Rectal smooth muscle tissue (tissue), 1 donor: ENCODE measurements at regions not wholly inside any gene's neighbourhood (a gene's known extent, or its start where the extent isn't known, plus 50 kb on each side); places are given as distances from the start of the nearest gene placed in this dataset.

Source experiments
- H3K27ac ChIP-seq: one replicate; pipeline ENCODE4 v1.7.0; 2013; ENCODE audit warnings: low read depth, low read length, inconsistent platforms
- H3K27me3 ChIP-seq: one replicate; pipeline ENCODE4 v1.7.0; 2013; ENCODE audit warnings: low read length; ENCODE audit not compliant: control insufficient read depth, insufficient read depth
- H3K36me3 ChIP-seq: one replicate; pipeline ENCODE4 v1.7.0; 2013; ENCODE audit warnings: low read length; ENCODE audit not compliant: control insufficient read depth, insufficient read depth
- H3K4me1 ChIP-seq: one replicate; pipeline ENCODE4 v1.7.0; 2013; ENCODE audit warnings: low read length; ENCODE audit not compliant: control insufficient read depth, insufficient read depth
- H3K4me3 ChIP-seq: one replicate; pipeline ENCODE4 v1.7.0; 2013; ENCODE audit warnings: low read length
- H3K9ac ChIP-seq: one replicate; pipeline ENCODE4 v1.7.0; 2013; ENCODE audit warnings: low read length

- Histone ChIP-seq H3K9ac (no peak overlapping the region), H3K27me3 (no peaks in the 10 kb centered on the region), H3K36me3 (no peaks in the 10 kb centered on the region), H3K4me3 (no peak overlapping the region), H3K27ac (no peak overlapping the region), H3K4me1 (no peaks in the 10 kb centered on the region)
Observed at GRCh38 chr3:167095976-167096375, 284.1 kb downstream of the ZBBX start.

DNA sequence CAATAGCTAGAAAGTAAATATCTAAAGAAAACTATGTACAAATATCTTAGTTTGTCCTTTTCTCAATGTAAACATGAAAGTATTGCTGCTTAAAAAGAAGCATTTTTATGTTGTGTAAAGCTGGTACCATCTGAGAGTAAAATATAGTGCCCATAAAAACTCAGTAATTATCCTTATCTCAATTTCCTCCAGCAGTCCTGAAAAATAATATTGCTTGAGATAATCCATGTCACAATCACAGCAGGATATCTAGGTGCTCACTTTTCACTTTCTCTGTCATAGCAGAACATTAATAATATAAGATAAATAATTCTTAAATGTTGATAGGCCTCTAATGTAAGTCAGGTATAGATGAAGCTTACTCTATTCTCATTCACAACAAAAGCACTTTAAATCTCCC lies 285.5 kb downstream of the ZBBX start:
- no peak overlapping the region for H3K27ac ChIP-seq
- H3K27me3 ChIP-seq, result no peaks in the 10 kb centered on the region
- H3K36me3 ChIP-seq, result no peaks in the 10 kb centered on the region
- no peaks in the 10 kb centered on the region for H3K4me1 ChIP-seq
- H3K4me3 ChIP-seq, result no peak overlapping the region
- H3K9ac ChIP-seq, result no peak overlapping the region

GRCh38 chr3:167091226-167091625 lies 288.9 kb downstream of the ZBBX start:
- Histone ChIP-seq H3K27me3 (no peaks in the 10 kb centered on the region), H3K27ac (no peak overlapping the region), H3K4me1 (no peaks in the 10 kb centered on the region), H3K36me3 (no peaks in the 10 kb centered on the region), H3K9ac (no peak overlapping the region), H3K4me3 (no peak overlapping the region)

GRCh38 chr3:167084545-167084944 lies 295.6 kb downstream of the ZBBX start:
- Histone ChIP-seq H3K36me3 (no peaks in the 10 kb centered on the region), H3K27me3 (no peaks in the 10 kb centered on the region), H3K27ac (no peak overlapping the region), H3K9ac (no peak overlapping the region), H3K4me1 (no peaks in the 10 kb centered on the region), H3K4me3 (no peak overlapping the region)

- no peak overlapping the region for H3K4me3 ChIP-seq
- H3K36me3 ChIP-seq, result no peaks in the 10 kb centered on the region
- no peak overlapping the region for H3K9ac ChIP-seq
- no peak overlapping the region for H3K27ac ChIP-seq
- H3K4me1 ChIP-seq, result no peaks in the 10 kb centered on the region
- H3K27me3 ChIP-seq, result no peaks in the 10 kb centered on the region
Observed at GRCh38 chr3:167078070-167078622, 302.0 kb downstream of the ZBBX start.

DNA sequence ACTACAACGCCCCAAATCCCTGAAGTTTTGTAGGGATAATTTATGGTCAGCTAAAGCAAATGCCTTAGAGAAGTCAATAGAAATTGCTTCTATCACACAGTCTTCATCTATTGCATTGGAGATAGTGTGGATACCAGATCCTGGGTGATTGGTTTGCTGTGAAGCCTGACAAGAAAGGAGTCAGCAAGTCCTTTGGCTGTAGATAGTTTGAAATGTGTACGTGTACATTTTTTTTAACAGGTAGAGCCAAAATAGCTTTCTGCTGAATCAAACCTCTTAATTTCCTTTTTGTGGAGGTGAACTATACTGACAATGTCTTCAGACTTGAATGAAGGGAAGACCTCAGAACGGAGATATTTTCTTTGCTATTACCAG lies 312.3 kb downstream of the ZBBX start:
- no peak overlapping the region for H3K9ac ChIP-seq
- H3K4me1 ChIP-seq, result no peaks in the 10 kb centered on the region
- no peak overlapping the region for H3K4me3 ChIP-seq
- no peaks in the 10 kb centered on the region for H3K36me3 ChIP-seq
- no peaks in the 10 kb centered on the region for H3K27me3 ChIP-seq
- no peak overlapping the region for H3K27ac ChIP-seq

- no peaks in the 10 kb centered on the region for H3K4me1 ChIP-seq
Observed at GRCh38 chr3:167066977-167067786, 312.9 kb downstream of the ZBBX start.

DNA sequence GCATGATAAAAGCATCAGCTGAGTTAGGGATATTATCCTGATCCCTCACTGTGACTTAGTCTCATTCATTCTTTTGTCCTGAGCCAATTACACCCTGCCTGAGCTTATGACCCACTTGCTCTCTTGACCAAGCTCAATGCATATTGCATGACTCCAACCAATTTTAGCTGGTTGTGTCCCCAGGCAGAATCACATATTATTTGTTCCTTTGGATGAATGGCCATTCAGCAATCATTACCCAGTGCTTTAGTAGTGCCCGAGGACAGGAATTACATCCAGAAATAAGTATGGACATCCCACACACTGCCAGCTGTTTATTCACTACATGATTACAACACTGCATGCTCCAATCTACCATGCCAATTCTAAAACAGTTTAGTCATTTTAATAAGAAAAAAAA lies 322.5 kb downstream of the ZBBX start:
- H3K4me3 ChIP-seq, result no peak overlapping the region
- no peaks in the 10 kb centered on the region for H3K36me3 ChIP-seq
- H3K27me3 ChIP-seq, result no peaks in the 10 kb centered on the region
- H3K4me1 ChIP-seq, result no peaks in the 10 kb centered on the region
- H3K27ac ChIP-seq, result no peak overlapping the region
- no peak overlapping the region for H3K9ac ChIP-seq

More at GRCh38 chr3:167066977-167067786, 312.9 kb downstream of the ZBBX start:
- Histone ChIP-seq H3K9ac (no peak overlapping the region), H3K4me3 (no peak overlapping the region), H3K27ac (no peak overlapping the region), H3K36me3 (no peaks in the 10 kb centered on the region), H3K27me3 (no peaks in the 10 kb centered on the region)

GRCh38 chr3:167054926-167055325 lies 325.2 kb downstream of the ZBBX start:
- no peak overlapping the region for H3K9ac ChIP-seq
- H3K27me3 ChIP-seq, result no peaks in the 10 kb centered on the region
- no peak overlapping the region for H3K27ac ChIP-seq
- H3K36me3 ChIP-seq, result no peaks in the 10 kb centered on the region
- H3K4me3 ChIP-seq, result no peak overlapping the region
- H3K4me1 ChIP-seq, result no peaks in the 10 kb centered on the region

- Histone ChIP-seq H3K9ac (no peak overlapping the region), H3K4me1 (no peaks in the 10 kb centered on the region), H3K4me3 (no peak overlapping the region), H3K36me3 (no peaks in the 10 kb centered on the region), H3K27me3 (no peaks in the 10 kb centered on the region), H3K27ac (no peak overlapping the region)
Observed at GRCh38 chr3:167051421-167051820, 328.7 kb downstream of the ZBBX start.

- Histone ChIP-seq H3K9ac (no peak overlapping the region), H3K4me1 (no peaks in the 10 kb centered on the region), H3K4me3 (no peak overlapping the region), H3K27me3 (no peaks in the 10 kb centered on the region), H3K27ac (no peak overlapping the region), H3K36me3 (no peaks in the 10 kb centered on the region)
Observed at GRCh38 chr3:167033866-167034265, 346.2 kb downstream of the ZBBX start.

DNA sequence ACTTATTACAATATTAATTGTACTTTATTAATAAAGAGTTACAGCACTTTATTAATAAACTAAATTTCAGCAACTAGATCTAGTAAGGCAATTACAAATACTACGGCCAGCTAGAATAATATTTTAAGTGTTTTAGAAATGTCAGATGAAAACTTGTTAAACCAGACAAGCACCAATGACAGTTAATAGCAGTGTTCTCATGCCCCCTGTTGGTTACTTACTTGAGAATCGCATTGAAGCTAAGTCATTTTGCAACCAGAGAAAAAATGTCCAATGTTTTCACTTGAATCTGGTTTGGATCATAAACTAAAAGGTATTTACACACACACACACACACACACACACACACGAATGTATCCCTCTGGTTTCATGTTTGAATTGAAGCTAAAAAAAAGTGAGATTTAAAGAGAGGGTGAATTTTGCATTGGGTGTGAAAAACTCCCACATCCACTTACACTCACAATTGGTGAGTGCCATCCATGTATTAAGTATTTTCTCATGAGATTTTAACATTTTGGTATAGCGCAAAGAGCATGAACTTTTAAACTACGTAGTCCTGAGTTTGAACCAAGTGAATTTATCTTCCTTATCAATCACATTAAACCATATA lies 347.7 kb downstream of the ZBBX start:
- Histone ChIP-seq H3K27ac (no peak overlapping the region), H3K9ac (no peak overlapping the region), H3K27me3 (no peaks in the 10 kb centered on the region), H3K4me3 (no peak overlapping the region), H3K4me1 (no peaks in the 10 kb centered on the region), H3K36me3 (no peaks in the 10 kb centered on the region)
